ENCODE measurements at regions not wholly inside any gene's neighbourhood (a gene's known extent, or its start where the extent isn't known, plus 50 kb on each side); places are given as distances from the start of the nearest gene placed in this dataset.

DNA sequence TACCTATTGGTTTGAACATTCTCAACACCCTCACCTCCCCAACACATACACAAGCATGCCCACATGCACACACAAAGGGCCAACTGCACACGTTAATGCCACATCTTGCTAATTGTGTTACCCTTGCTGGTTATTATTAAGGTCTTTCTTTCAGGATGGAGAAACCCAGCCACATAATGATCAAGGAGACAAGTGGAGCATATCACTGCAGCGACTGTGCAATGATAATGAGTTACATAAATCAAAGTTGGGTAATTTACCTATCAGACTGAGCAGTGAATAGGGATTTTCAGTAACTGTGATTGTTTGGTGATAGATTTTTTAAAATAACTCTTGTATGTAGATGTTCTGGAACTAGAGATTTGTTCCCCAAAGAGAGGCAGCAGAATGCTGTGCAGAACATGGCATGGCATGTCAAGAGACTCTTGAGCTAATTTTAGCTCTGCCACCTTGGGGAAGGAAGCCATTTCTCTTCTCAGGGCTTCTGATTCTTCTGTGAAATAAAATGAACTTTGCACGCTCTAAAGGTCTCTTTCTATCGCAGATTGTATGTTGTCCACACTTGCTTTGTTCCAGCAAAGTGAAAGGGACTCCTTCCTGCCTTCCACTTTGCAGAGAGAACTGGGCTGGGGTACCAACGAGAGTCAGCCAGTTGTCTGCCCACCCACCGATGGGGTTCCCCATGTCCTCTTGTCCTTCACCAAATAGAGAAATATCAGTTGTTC is 126.0 kb upstream of the CAMK1G start:
- TF ChIP-seq EZH2 (IDR thresholded peaks at IDR 0.05; ENCODE audit: insufficient read depth, poor library complexity, severe bottlenecking) (no peak), EZH2phosphoT487 (IDR thresholded peaks at IDR 0.05; ENCODE audit: insufficient read depth, low read depth) (no peak)
